ENCODE measurements at regions not wholly inside any gene's neighbourhood (a gene's known extent, or its start where the extent isn't known, plus 50 kb on each side); places are given as distances from the start of the nearest gene placed in this dataset.
"Not testable (repeated sequence)": the region's sequence is repeated elsewhere in the genome, so short reads cannot be mapped to it uniquely, and the experiment has no call there.

DNA sequence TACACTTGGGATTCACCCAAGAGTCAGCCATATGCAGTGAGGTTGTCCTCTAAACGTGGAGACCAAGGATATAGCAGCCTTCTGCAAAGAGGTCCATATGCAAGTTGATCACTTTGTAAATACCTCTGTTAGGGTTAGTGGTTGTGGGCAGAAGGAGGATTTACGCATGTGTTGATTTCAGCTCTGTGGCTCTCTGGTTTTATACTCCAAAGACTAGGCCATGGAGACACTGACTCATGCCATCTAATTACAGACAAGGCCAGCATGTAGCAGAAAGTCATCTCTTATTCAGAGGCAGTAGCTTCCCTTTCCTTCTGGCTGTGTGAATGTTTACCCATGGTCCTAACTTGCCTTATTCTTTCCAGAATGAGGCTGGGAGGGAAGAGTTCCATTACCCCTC lies 140.9 kb upstream of the GOLGA6L4 start:
- not testable (repeated sequence) for H3K27ac ChIP-seq (ENCODE audit: low read length); H3K4me3 ChIP-seq (ENCODE audit: low read length); H3K36me3 ChIP-seq (ENCODE audit: control insufficient read depth, insufficient read depth, low read length); DNase-seq (ENCODE audit: low read depth, low spot score); H3K27me3 ChIP-seq (ENCODE audit: control insufficient read depth, insufficient read depth, low read length); H3K4me1 ChIP-seq (ENCODE audit: control insufficient read depth, insufficient read depth, low read length); H3K9me3 ChIP-seq (ENCODE audit: control insufficient read depth, insufficient read depth, low read length)
- WGBS (ENCODE audit: insufficient coverage, insufficient read length) = no CpG with 5 or more reads among the region's 2 CpGs

DNA sequence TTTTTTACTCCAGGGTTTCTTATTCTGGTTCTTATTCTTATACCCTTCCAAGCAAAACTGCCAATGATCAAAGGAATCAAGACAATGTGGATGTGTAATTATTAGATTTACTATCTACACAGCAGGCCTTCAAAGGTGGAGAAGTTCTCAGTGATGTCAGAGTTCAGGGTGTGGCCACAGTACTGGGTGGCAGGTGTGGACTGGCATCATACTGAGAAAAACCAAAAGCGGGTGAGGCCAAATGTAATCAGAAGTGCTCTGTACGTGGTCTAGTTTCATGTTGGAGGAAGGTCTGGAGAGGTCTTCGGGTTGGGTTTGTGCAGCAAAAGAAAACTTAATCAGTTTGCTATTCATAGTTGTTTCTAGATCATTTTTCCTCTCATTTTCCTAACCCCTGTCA lies 138.5 kb upstream of the GOLGA6L4 start:
- not testable (repeated sequence) for H3K4me1 ChIP-seq (ENCODE audit: control insufficient read depth, insufficient read depth, low read length); H3K36me3 ChIP-seq (ENCODE audit: control insufficient read depth, insufficient read depth, low read length); H3K4me3 ChIP-seq (ENCODE audit: low read length); H3K27ac ChIP-seq (ENCODE audit: low read length); H3K9me3 ChIP-seq (ENCODE audit: control insufficient read depth, insufficient read depth, low read length); DNase-seq (ENCODE audit: low read depth, low spot score); H3K27me3 ChIP-seq (ENCODE audit: control insufficient read depth, insufficient read depth, low read length)
- WGBS (ENCODE audit: insufficient coverage, insufficient read length) = no CpG with 5 or more reads among the region's 3 CpGs

DNA sequence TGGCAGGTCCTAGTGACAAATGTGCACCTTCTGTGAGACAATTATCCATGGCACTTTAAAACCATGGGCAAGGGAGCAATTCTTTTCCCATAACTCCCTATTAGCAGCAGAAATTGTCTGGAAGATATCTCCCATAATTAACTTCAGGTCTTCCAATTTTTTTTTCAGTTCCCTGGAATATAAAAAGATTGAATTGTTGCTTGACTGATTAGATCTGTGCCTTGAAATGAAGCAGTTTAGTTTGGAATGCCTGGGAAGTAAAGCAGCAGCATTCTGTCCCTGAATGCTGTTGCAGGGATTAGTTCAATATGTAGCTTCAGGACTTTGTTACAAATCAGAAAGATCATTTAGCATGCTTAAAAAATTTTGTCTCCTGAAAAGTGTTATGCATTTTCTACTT lies 137.0 kb upstream of the GOLGA6L4 start:
- no peaks in the 10 kb centered on the region for H3K9me3 ChIP-seq (ENCODE audit: control insufficient read depth, insufficient read depth, low read length)
- no peak overlapping the region for H3K4me3 ChIP-seq (ENCODE audit: low read length)
- H3K27me3 ChIP-seq (ENCODE audit: control insufficient read depth, insufficient read depth, low read length) = no peaks in the 10 kb centered on the region
- no peak overlapping the region for H3K27ac ChIP-seq (ENCODE audit: low read length)
- no peaks in the 10 kb centered on the region for H3K4me1 ChIP-seq (ENCODE audit: control insufficient read depth, insufficient read depth, low read length)
- H3K36me3 ChIP-seq (ENCODE audit: control insufficient read depth, insufficient read depth, low read length) = no peaks in the 10 kb centered on the region
- no peak for DNase-seq (ENCODE audit: low read depth, low spot score)

DNA sequence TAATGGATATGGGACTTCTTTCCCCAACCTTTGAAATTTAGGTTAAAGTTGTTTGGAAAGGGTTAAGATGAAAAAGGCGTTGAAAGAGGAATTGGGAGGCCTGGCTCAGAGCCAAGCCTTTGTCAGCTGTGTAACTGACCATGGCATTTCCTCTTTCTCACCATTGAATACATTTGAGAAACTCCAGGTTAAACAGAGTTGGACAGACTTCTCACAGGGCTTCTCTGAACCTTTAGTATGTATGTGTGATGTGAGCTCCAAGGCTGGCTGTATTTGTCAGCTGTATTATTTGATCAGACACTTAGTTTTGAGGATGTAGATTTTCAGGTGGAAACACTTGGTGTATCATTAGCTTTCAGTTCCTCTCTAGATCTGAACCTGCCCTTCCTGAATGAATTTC lies 136.4 kb upstream of the GOLGA6L4 start:
- no CpG with 5 or more reads among the region's 1 CpG for WGBS (ENCODE audit: insufficient coverage, insufficient read length)

DNA sequence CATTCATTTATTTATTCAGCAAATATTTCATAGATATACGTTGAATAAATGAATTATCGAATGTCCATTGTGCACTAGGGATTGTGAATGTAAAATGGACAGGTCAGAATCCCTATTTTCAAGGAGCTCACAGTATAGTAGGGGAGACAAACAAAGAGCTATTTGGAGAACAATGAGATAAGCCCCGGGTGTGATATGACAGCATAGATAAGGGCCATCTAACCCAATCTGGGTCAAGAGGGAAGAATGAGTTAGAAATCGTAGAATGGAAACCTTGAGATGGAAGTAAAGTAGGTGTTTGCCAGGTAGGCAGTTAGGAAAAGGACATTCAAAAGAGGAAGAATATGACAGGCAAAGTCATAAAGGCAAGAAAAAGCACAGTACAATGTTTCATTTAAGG lies 132.2 kb upstream of the GOLGA6L4 start:
- no peak overlapping the region for H3K27ac ChIP-seq (ENCODE audit: low read length)
- no peak for DNase-seq (ENCODE audit: low read depth, low spot score)
- no peaks in the 10 kb centered on the region for H3K9me3 ChIP-seq (ENCODE audit: control insufficient read depth, insufficient read depth, low read length)
- no CpG with 5 or more reads among the region's 4 CpGs for WGBS (ENCODE audit: insufficient coverage, insufficient read length)
- H3K27me3 ChIP-seq (ENCODE audit: control insufficient read depth, insufficient read depth, low read length) = no peaks in the 10 kb centered on the region
- H3K4me1 ChIP-seq (ENCODE audit: control insufficient read depth, insufficient read depth, low read length) = no peaks in the 10 kb centered on the region
- no peaks in the 10 kb centered on the region for H3K36me3 ChIP-seq (ENCODE audit: control insufficient read depth, insufficient read depth, low read length)
- H3K4me3 ChIP-seq (ENCODE audit: low read length) = no peak overlapping the region

More for the DNA sequence above, 136.4 kb upstream of the GOLGA6L4 start:
- H3K4me1 ChIP-seq (ENCODE audit: control insufficient read depth, insufficient read depth, low read length) = no peaks in the 10 kb centered on the region
- no peak overlapping the region for H3K4me3 ChIP-seq (ENCODE audit: low read length)
- no peaks in the 10 kb centered on the region for H3K9me3 ChIP-seq (ENCODE audit: control insufficient read depth, insufficient read depth, low read length)
- no peak overlapping the region for H3K27ac ChIP-seq (ENCODE audit: low read length)
- no peaks in the 10 kb centered on the region for H3K27me3 ChIP-seq (ENCODE audit: control insufficient read depth, insufficient read depth, low read length)
- DNase-seq (ENCODE audit: low read depth, low spot score) = no peak
- H3K36me3 ChIP-seq (ENCODE audit: control insufficient read depth, insufficient read depth, low read length) = no peaks in the 10 kb centered on the region

DNA sequence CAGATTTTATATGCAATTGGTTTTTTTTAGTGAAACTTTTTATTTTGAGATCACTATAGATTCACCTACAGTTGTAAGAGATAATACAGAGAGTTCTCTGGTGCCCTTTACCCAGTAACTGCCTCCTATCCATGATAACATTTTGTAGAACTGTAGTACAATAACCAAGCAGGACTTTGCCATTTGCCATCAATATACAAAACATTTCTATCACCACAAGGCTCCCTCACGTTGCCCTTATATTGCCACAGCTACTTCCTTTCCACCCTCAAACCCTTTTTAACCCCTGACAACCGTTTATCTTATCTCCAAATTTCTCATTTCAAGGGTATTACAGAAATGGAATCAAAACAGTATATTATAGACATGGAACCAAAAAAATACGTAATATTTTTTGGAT lies 130.7 kb upstream of the GOLGA6L4 start:
- no peaks in the 10 kb centered on the region for H3K36me3 ChIP-seq (ENCODE audit: control insufficient read depth, insufficient read depth, low read length)
- no peak for DNase-seq (ENCODE audit: low read depth, low spot score)
- no peak overlapping the region for H3K4me3 ChIP-seq (ENCODE audit: low read length)
- no peaks in the 10 kb centered on the region for H3K27me3 ChIP-seq (ENCODE audit: control insufficient read depth, insufficient read depth, low read length)
- H3K9me3 ChIP-seq (ENCODE audit: control insufficient read depth, insufficient read depth, low read length) = no peaks in the 10 kb centered on the region
- H3K4me1 ChIP-seq (ENCODE audit: control insufficient read depth, insufficient read depth, low read length) = no peaks in the 10 kb centered on the region
- H3K27ac ChIP-seq (ENCODE audit: low read length) = no peak overlapping the region
- 100% methylated on average over 1 of the region's 3 CpGs for WGBS (ENCODE audit: insufficient coverage, insufficient read length)

DNA sequence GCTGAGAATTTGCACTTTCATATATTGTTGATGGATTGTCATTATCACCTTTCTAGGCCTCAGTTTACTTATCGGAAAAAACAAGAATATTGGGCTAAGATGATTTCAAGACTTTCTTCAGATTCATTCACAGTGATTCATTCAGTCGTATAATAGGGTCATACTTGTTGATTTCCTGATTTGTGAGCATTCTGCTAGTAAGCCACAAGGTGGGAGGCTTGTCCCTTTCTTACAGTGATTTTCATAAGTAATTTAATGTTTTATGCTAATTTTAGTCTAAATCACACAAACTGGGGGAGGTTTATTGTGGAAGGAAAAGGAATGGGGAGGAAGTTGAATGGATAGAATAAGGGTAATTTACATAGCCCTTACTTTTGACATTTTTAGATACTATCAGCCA lies 126.8 kb upstream of the GOLGA6L4 start:
- no CpG with 5 or more reads among the region's 2 CpGs for WGBS (ENCODE audit: insufficient coverage, insufficient read length)
- Histone ChIP-seq H3K27ac (ENCODE audit: low read length) (no peak overlapping the region), H3K4me1 (ENCODE audit: control insufficient read depth, insufficient read depth, low read length) (no peaks in the 10 kb centered on the region), H3K4me3 (ENCODE audit: low read length) (no peak overlapping the region), H3K9me3 (ENCODE audit: control insufficient read depth, insufficient read depth, low read length) (no peaks in the 10 kb centered on the region), H3K27me3 (ENCODE audit: control insufficient read depth, insufficient read depth, low read length) (no peaks in the 10 kb centered on the region), H3K36me3 (ENCODE audit: control insufficient read depth, insufficient read depth, low read length) (no peaks in the 10 kb centered on the region)
- DNase-seq (ENCODE audit: low read depth, low spot score) = no peak

DNA sequence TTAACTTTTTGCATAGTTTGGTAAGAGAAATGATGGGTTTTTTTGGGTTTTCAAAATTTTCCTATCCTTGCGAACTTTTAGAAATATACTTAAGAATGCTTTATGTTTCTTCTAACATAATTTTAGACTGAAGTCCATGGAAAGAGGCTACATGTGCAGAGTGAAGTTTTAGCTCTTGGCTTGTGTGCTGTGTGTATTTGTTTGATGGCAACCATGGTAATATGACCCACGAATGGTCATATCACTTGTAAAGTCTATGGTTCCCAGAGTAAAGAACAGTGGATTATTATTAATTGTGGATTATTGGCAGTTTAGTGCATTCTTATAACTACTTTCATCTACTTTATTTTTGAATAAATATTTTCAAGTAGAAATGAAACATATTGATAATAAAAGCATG lies 124.0 kb upstream of the GOLGA6L4 start:
- H3K27me3 ChIP-seq (ENCODE audit: control insufficient read depth, insufficient read depth, low read length) = no peaks in the 10 kb centered on the region
- H3K27ac ChIP-seq (ENCODE audit: low read length) = no peak overlapping the region
- H3K9me3 ChIP-seq (ENCODE audit: control insufficient read depth, insufficient read depth, low read length) = no peaks in the 10 kb centered on the region
- no CpG with 5 or more reads among the region's 2 CpGs for WGBS (ENCODE audit: insufficient coverage, insufficient read length)
- H3K36me3 ChIP-seq (ENCODE audit: control insufficient read depth, insufficient read depth, low read length) = no peaks in the 10 kb centered on the region
- H3K4me3 ChIP-seq (ENCODE audit: low read length) = no peak overlapping the region
- no peak for DNase-seq (ENCODE audit: low read depth, low spot score)
- no peaks in the 10 kb centered on the region for H3K4me1 ChIP-seq (ENCODE audit: control insufficient read depth, insufficient read depth, low read length)

DNA sequence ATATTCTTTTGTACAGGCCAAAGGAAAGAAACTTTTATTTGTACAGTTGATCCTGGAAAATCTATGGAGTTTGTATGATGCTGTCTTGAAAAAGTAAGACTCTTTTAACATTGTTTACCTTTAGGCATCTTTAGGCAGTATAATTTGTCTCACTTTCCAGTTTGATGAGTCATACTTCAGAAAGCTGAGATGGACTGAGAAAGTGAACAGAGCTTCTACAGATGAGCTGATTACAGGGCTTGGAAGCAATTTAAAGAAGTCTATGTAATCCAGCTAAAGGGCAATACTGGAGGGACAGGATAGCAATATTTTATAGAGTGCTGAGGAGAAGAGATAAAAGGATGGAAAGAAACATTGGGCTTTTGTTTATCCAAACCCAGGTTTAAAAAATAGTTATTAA lies 123.5 kb upstream of the GOLGA6L4 start:
- Histone ChIP-seq H3K27ac (ENCODE audit: low read length) (no peak overlapping the region), H3K36me3 (ENCODE audit: control insufficient read depth, insufficient read depth, low read length) (no peaks in the 10 kb centered on the region), H3K4me1 (ENCODE audit: control insufficient read depth, insufficient read depth, low read length) (no peaks in the 10 kb centered on the region), H3K9me3 (ENCODE audit: control insufficient read depth, insufficient read depth, low read length) (no peaks in the 10 kb centered on the region), H3K4me3 (ENCODE audit: low read length) (no peak overlapping the region), H3K27me3 (ENCODE audit: control insufficient read depth, insufficient read depth, low read length) (no peaks in the 10 kb centered on the region)
- no peak for DNase-seq (ENCODE audit: low read depth, low spot score)

DNA sequence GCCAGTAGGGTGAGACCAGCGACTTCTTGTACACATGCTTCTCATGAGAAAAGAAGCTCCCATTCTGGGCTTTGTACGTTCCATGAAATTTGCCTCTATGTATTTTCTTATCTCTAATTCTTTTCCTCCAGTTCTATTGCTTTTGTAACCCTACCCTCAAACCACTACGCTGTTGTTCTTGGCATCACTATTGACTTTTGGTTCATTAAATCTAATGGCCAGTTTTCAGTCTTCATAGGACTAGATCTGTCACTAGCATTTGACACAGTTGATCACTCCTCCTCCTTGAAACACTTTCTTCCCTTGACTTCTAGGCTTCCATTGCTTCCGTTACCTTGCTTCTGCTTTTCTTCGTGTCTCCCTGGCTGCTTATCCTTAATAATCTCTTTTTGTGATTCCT lies 121.7 kb upstream of the GOLGA6L4 start:
- Histone ChIP-seq H3K27ac (ENCODE audit: low read length) (no peak overlapping the region), H3K36me3 (ENCODE audit: control insufficient read depth, insufficient read depth, low read length) (no peaks in the 10 kb centered on the region), H3K4me1 (ENCODE audit: control insufficient read depth, insufficient read depth, low read length) (no peaks in the 10 kb centered on the region), H3K4me3 (ENCODE audit: low read length) (no peak overlapping the region), H3K27me3 (ENCODE audit: control insufficient read depth, insufficient read depth, low read length) (no peaks in the 10 kb centered on the region), H3K9me3 (ENCODE audit: control insufficient read depth, insufficient read depth, low read length) (no peaks in the 10 kb centered on the region)
- DNase-seq (ENCODE audit: low read depth, low spot score) = no peak
- WGBS (ENCODE audit: insufficient coverage, insufficient read length) = no CpG with 5 or more reads among the region's 5 CpGs

DNA sequence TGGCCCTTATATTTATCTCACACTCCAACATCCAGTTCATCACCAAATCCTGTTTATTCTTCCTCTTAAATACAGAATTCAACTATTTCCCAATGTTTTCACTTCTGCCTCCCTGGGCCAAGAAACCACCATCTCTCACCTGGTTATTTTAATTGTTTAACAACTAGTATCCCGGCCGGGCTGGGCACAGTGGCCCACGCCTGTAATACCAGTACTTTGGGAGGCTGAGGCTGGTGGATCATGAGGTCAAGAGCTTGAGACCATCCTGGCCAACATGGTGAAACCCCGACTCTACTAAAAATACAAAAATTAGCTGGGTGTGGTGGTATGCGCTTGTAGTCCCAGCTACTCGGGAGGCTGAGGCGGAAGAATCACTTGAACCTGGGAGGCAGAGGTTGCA lies 120.9 kb upstream of the GOLGA6L4 start:
- DNase-seq (ENCODE audit: low read depth, low spot score); H3K4me1 ChIP-seq (ENCODE audit: control insufficient read depth, insufficient read depth, low read length); H3K27ac ChIP-seq (ENCODE audit: low read length); H3K9me3 ChIP-seq (ENCODE audit: control insufficient read depth, insufficient read depth, low read length); H3K36me3 ChIP-seq (ENCODE audit: control insufficient read depth, insufficient read depth, low read length); H3K4me3 ChIP-seq (ENCODE audit: low read length); H3K27me3 ChIP-seq (ENCODE audit: control insufficient read depth, insufficient read depth, low read length): not testable (repeated sequence)
- no CpG with 5 or more reads among the region's 7 CpGs for WGBS (ENCODE audit: insufficient coverage, insufficient read length)

Data from iPS DF 6.9 (cell line).